Type B pancreatic cell (in vitro differentiated cells): ENCODE measurements at regions not wholly inside any gene's neighbourhood (a gene's known extent, or its start where the extent isn't known, plus 50 kb on each side); places are given as distances from the start of the nearest gene placed in this dataset.

Experiments used
- DNase-seq: peaks from one replicate; pipeline ENCODE4 v3.0.0; 2021; ENCODE audit warnings: mixed read lengths; ENCODE audit not compliant: unreplicated experiment; ENCODE audit errors: extremely low spot score
- H3K27ac Mint-ChIP-seq: 2 replicates; pipeline ENCODE4 v1.8.0; 2021; ENCODE audit warnings: mild to moderate bottlenecking, mixed read lengths
- H3K27me3 Mint-ChIP-seq: 2 replicates; pipeline ENCODE4 v1.8.0; 2021; ENCODE audit warnings: mixed read lengths
- H3K36me3 Mint-ChIP-seq: 2 replicates; pipeline ENCODE4 v1.8.0; 2021; ENCODE audit warnings: mixed read lengths
- H3K4me1 Mint-ChIP-seq: one replicate; pipeline ENCODE4 v1.8.0; 2021; ENCODE audit warnings: mixed read lengths; ENCODE audit not compliant: unreplicated experiment
- H3K4me3 Mint-ChIP-seq: 2 replicates; pipeline ENCODE4 v1.8.0; 2021; ENCODE audit warnings: mild to moderate bottlenecking, mixed read lengths
- H3K9me3 Mint-ChIP-seq: 2 replicates; pipeline ENCODE4 v1.8.0; 2021; ENCODE audit warnings: mixed read lengths
- CTCF ChIP-seq: fragments of 200-600 bp; sonication (generic); conservative IDR thresholded peaks from 2 replicates; pipeline ENCODE4 v1.5.0; 2021; ENCODE audit warnings: antibody characterized with exemption, mild to moderate bottlenecking

GRCh38 chr1:25053576-25054250 is 123.6 kb upstream of the RUNX3 start:
- no peak overlapping the region for H3K4me3 Mint-ChIP-seq
- TF ChIP-seq CTCF: no peak
- H3K27me3 Mint-ChIP-seq: peaks cover 30% of the 10 kb centered on the region
- no peaks in the 10 kb centered on the region for H3K36me3 Mint-ChIP-seq
- no peaks in the 10 kb centered on the region for H3K9me3 Mint-ChIP-seq
- H3K4me1 Mint-ChIP-seq: peaks cover 7% of the 10 kb centered on the region
- no peak overlapping the region for H3K27ac Mint-ChIP-seq
- DNase-seq: no peak

GRCh38 chr1:25051906-25052305 is 121.8 kb upstream of the RUNX3 start:
- Mint-ChIP-seq H3K9me3 (no peaks in the 10 kb centered on the region), H3K4me3 (no peak overlapping the region), H3K36me3 (no peaks in the 10 kb centered on the region), H3K27me3 (peaks cover 29% of the 10 kb centered on the region), H3K4me1 (peaks cover 7% of the 10 kb centered on the region), H3K27ac (no peak overlapping the region)
- no peak for DNase-seq
- no peak for TF ChIP-seq CTCF

GRCh38 chr1:25051504-25051903 is 121.4 kb upstream of the RUNX3 start:
- no peaks in the 10 kb centered on the region for H3K36me3 Mint-ChIP-seq
- H3K27ac Mint-ChIP-seq: no peak overlapping the region
- H3K27me3 Mint-ChIP-seq: peaks cover 29% of the 10 kb centered on the region
- no peak for DNase-seq
- no peak for TF ChIP-seq CTCF
- H3K9me3 Mint-ChIP-seq: no peaks in the 10 kb centered on the region
- H3K4me1 Mint-ChIP-seq: peaks cover 7% of the 10 kb centered on the region
- H3K4me3 Mint-ChIP-seq: no peak overlapping the region

GRCh38 chr1:25050165-25050564 is 120.1 kb upstream of the RUNX3 start:
- TF ChIP-seq CTCF: no peak
- Mint-ChIP-seq H3K36me3 (no peaks in the 10 kb centered on the region), H3K27me3 (peaks cover 21% of the 10 kb centered on the region), H3K9me3 (no peaks in the 10 kb centered on the region), H3K4me3 (no peak overlapping the region), H3K27ac (no peak overlapping the region), H3K4me1 (peaks cover 7% of the 10 kb centered on the region)
- DNase-seq: no peak

GRCh38 chr1:25049190-25049589 is 119.1 kb upstream of the RUNX3 start:
- Mint-ChIP-seq H3K9me3 (no peaks in the 10 kb centered on the region), H3K27ac (no peak overlapping the region), H3K4me1 (no peaks in the 10 kb centered on the region), H3K27me3 (peaks cover 16% of the 10 kb centered on the region), H3K36me3 (no peaks in the 10 kb centered on the region), H3K4me3 (no peak overlapping the region)
- no peak for DNase-seq
- TF ChIP-seq CTCF: no peak

- Mint-ChIP-seq H3K4me3 (no peak overlapping the region), H3K9me3 (no peaks in the 10 kb centered on the region), H3K4me1 (no peaks in the 10 kb centered on the region), H3K27ac (no peak overlapping the region), H3K36me3 (no peaks in the 10 kb centered on the region), H3K27me3 (peaks cover 18% of the 10 kb centered on the region)
- DNase-seq: no peak
- TF ChIP-seq CTCF: no peak
These were observed 118.7 kb upstream of the RUNX3 start for GRCh38 chr1:25048728-25049127.
